ENCODE measurements at regions not wholly inside any gene's neighbourhood (a gene's known extent, or its start where the extent isn't known, plus 50 kb on each side); places are given as distances from the start of the nearest gene placed in this dataset.

GRCh38 chr11:23377909-23378308, 517.6 kb upstream of the CCDC179 start:
- H3K4me1 ChIP-seq, result no peaks in the 10 kb centered on the region
- H3K9me3 ChIP-seq, result no peaks in the 10 kb centered on the region
- H3K27ac ChIP-seq, result no peak overlapping the region
- intact Hi-C loops (cut with DNase I), result no loop called here
- ATAC-seq, result no peak
- no peak for DNase-seq
- no peaks in the 10 kb centered on the region for H3K36me3 ChIP-seq (ENCODE audit: insufficient read depth in 1 of 2, low read depth in 1 of 2)
- no peak overlapping the region for H3K4me3 ChIP-seq
- no peaks in the 10 kb centered on the region for H3K27me3 ChIP-seq (ENCODE audit: insufficient read depth in 3 of 3, low read length in 2 of 3)
- TF ChIP-seq CTCF (IDR thresholded peaks at IDR 0.05), result no peak

GRCh38 chr11:23391031-23391430, 530.8 kb upstream of the CCDC179 start:
- WGBS, 3 donors, result 45 to 81% (median 46%) methylated on average over 2 of the region's 2 CpGs
- intact Hi-C loops (cut with DNase I), result no loop called here
- H3K4me3 ChIP-seq, result no peak overlapping the region
- H3K27me3 ChIP-seq (ENCODE audit: insufficient read depth in 3 of 3, low read length in 2 of 3), result no peaks in the 10 kb centered on the region
- no peaks in the 10 kb centered on the region for H3K4me1 ChIP-seq
- H3K27ac ChIP-seq, result no peak overlapping the region
- H3K9me3 ChIP-seq, result no peaks in the 10 kb centered on the region
- no peaks in the 10 kb centered on the region for H3K36me3 ChIP-seq (ENCODE audit: insufficient read depth in 1 of 2, low read depth in 1 of 2)
- DNase-seq (no peak), ATAC-seq (no peak)
- TF ChIP-seq CTCF (IDR thresholded peaks at IDR 0.05), result no peak

- ATAC-seq (no peak), DNase-seq (no peak)
- H3K27me3 ChIP-seq (ENCODE audit: insufficient read depth in 3 of 3, low read length in 2 of 3), result no peaks in the 10 kb centered on the region
- no peaks in the 10 kb centered on the region for H3K36me3 ChIP-seq (ENCODE audit: insufficient read depth in 1 of 2, low read depth in 1 of 2)
- no peaks in the 10 kb centered on the region for H3K4me1 ChIP-seq
- no peak overlapping the region for H3K4me3 ChIP-seq
- TF ChIP-seq CTCF (IDR thresholded peaks at IDR 0.05), result no peak
- intact Hi-C loops (cut with DNase I), result no loop called here
- no peak overlapping the region for H3K27ac ChIP-seq
- H3K9me3 ChIP-seq, result no peaks in the 10 kb centered on the region
- 89 to 97% (median 93%) methylated on average over 2 of the region's 2 CpGs for WGBS, 3 donors
Observed at GRCh38 chr11:23398052-23398451, 537.8 kb upstream of the CCDC179 start.

DNA sequence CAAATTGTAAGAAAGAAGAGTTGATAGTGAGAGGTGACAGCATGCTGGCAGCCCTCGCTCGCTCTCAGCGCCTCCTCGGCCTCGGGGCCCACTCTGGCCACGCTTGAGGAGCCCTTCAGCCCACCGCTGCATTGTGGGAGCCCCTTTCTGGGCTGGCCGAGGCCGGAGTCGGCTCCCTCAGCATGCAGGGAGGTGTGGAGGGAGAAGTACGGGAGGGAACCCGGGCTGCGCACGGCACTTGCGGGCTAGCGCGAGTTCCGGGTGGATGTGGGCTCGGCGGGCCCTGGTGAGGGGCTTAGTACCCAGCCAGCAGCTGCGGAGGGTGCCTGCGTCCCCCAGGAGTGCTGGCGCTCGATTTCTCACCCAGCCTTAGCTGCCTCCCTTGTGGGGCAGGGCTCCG, 539.7 kb upstream of the CCDC179 start:
- no peak overlapping the region for H3K4me3 ChIP-seq
- no peak overlapping the region for H3K27ac ChIP-seq
- TF ChIP-seq CTCF (IDR thresholded peaks at IDR 0.05), result no peak
- intact Hi-C loops (cut with DNase I), result no loop called here
- no peaks in the 10 kb centered on the region for H3K4me1 ChIP-seq
- H3K9me3 ChIP-seq, result no peaks in the 10 kb centered on the region
- ATAC-seq, result no peak
- no peaks in the 10 kb centered on the region for H3K36me3 ChIP-seq (ENCODE audit: insufficient read depth in 1 of 2, low read depth in 1 of 2)
- no peaks in the 10 kb centered on the region for H3K27me3 ChIP-seq (ENCODE audit: insufficient read depth in 3 of 3, low read length in 2 of 3)
- DNase-seq, result no peak
- WGBS, 3 donors, result 93 to 95% (median 93%) methylated on average over 21 to 25 of the region's 25 CpGs
